Caki2 (cell line): ENCODE measurements at regions not wholly inside any gene's neighbourhood (a gene's known extent, or its start where the extent isn't known, plus 50 kb on each side); places are given as distances from the start of the nearest gene placed in this dataset.
"Not testable (repeated sequence)": the region's sequence is repeated elsewhere in the genome, so short reads cannot be mapped to it uniquely, and the experiment has no call there.

Experiments
- DNase-seq: peaks from one replicate; pipeline ENCODE4 v3.0.0-alpha.2; 2015; ENCODE audit warnings: low read depth
- in situ Hi-C: cut with HindIII; loops from 2 replicates; pipeline ENCODE4 v1.10.0; 2016; ENCODE audit warnings: low sequenced_read_pairs, low pct_unique_long_range_greater_than_20kb, mixed read lengths

GRCh38 chr16:79897453-79898146, 297.1 kb upstream of the MAF start:
- in situ Hi-C loops, result no loop called here
- peak; percentile 94 for DNase-seq

DNA sequence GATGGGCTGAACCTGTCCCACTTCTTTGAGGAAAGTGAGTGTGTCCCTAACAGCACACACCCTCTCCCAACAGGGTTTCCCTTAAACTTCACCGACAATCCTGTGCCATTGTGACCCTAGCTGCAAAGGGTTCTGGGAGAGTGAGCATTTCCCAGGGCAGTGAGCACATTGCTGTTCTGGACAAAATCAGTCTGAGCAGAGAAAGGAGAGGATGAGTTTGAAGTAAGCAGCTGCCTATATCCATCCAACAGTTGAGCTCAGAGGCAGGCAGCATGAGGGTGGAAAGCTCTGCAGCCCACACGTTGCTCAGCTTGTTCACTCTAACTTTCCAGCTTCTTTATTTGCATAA, 296.5 kb upstream of the MAF start:
- DNase-seq, result no peak
- in situ Hi-C loops, result no loop called here

GRCh38 chr16:79895917-79896203, 295.3 kb upstream of the MAF start:
- no peak for DNase-seq
- in situ Hi-C loops, result no loop called here

- DNase-seq, result no peak
- in situ Hi-C loops, result no loop called here
Observed at GRCh38 chr16:79895053-79895916, 294.7 kb upstream of the MAF start.

DNA sequence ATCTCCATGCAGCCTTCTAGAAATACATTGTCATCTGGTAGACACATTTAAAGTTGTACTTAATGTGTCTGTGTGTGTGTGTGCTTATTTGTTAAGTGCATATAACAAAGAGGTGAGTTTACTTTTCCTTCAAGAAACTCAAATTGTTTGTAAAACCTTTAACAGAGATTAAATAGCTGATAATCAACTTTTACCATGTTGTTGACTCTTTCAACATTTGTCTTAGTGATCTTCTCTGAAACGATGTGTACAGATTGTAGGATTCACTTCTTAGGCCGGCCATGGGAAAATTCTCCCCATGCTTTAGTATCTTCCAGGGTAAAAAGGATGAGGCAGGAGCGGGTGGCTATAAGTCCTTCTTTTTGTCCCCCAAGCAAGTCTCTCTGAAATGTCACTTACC, 292.9 kb upstream of the MAF start:
- DNase-seq, result no peak
- in situ Hi-C loops, result no loop called here

DNA sequence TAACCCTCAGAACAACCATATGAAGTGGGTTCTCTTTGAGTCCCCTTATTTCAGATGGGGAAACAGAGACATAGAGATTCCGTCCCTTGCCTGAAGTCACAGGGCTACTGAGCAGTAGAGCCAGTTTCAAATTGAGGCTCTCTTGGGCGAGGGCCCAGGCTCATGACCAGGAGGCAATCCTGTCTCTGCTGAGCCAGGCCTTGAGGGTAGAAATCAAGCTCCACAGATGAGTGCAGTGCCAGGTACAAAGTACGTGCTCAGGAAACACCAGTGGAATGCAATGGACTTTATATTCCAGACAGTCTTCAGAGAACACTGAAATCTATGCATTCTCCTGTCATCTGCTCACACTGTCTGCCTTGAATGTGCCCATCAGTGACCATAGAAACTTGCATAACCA, 291.7 kb upstream of the MAF start:
- in situ Hi-C loops, result no loop called here

DNA sequence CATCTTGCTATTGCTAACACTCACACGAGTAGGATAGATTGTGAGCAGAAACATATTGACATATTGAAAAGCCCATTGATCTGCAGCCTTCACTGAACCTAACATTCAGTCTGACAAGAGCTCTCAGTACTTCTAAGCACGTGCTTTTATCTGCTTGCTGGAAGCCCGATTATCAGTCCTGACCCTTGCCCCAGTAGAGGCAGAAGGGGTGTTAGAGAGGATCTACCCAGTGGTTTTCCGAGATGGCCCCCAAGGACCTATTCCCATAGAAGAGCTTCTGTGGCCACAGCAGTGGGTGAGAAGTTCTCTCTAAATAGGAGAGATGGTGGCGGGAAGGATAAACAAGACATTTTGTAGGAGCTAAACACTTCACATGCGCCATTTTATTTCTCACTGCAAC, 290.9 kb upstream of the MAF start:
- no peak for DNase-seq
- in situ Hi-C loops, result no loop called here

More for the DNA sequence above, 291.7 kb upstream of the MAF start:
- DNase-seq, result no peak

GRCh38 chr16:79887541-79888540, 287.3 kb upstream of the MAF start:
- in situ Hi-C loops, result no loop called here
- no peak for DNase-seq

DNA sequence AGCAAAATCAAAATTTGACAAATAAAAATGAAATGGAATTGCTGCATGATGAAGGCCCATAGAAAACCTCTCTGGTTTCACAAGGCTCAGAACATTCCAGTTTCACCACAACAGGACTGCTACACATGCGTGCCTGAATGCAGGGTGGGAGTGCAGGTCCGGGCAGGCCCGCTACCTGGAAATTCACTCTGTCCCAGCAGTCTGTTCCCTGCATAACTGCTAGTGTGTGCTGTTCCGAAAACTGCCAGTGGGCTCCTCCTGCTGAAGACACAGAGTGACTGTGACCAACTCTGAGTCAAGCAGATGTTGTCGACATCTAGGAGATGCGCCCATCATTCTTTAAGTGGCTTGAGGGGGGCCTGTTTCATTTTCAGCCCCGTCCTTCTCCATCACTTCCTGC, 284.8 kb upstream of the MAF start:
- in situ Hi-C loops, result no loop called here

GRCh38 chr16:79883494-79883893, 283.0 kb upstream of the MAF start:
- no peak for DNase-seq
- in situ Hi-C loops, result no loop called here

More for the DNA sequence above, 284.8 kb upstream of the MAF start:
- DNase-seq, result no peak

GRCh38 chr16:79882340-79883005, 281.9 kb upstream of the MAF start:
- DNase-seq, result no peak
- in situ Hi-C loops, result no loop called here

DNA sequence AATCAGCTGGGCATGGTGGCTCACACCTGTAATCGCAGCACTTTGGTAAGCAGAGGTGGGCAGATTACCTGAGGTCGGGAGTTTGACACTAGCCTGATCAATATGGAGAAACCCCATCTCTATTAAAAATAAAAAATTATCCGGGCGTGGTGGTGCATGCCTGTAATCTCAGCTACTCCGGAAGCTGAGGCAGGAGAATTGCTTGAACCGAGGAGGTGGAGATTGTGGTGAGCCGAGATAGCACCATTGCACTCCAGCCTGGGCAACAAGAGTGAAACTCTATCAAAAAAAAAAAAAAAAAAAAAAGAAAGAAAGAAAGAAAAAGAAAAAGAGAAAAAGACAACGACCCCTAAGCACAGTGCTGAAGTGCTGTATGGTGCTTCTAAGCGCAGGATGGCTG, 280.6 kb upstream of the MAF start:
- in situ Hi-C loops, DNase-seq: not testable (repeated sequence)

GRCh38 chr16:79876332-79876730, 275.8 kb upstream of the MAF start:
- in situ Hi-C loops, result no loop called here
- DNase-seq, result no peak

DNA sequence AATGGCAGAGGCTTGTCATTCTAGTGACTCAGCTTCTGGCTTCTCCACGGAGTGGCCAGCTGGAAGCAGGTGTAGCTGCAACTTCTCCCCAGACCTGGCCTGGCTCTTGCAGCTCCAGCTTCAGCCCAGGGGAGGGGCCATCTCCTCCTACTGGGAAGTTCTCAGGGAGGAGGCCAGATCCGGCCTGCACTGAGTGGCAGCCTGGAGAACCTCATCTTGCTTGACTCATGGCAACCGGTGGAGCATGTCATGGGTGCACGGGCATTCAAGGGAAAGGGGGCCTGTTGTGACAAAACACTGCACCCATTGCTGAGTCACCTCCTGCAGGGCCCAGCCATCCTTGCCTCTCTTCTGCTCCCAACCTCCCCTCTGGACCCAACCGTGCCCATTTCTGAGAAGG, 273.9 kb upstream of the MAF start:
- in situ Hi-C loops, result no loop called here
- peak; percentile 82 for DNase-seq

GRCh38 chr16:79873825-79874224, 273.3 kb upstream of the MAF start:
- in situ Hi-C loops, result no loop called here
- no peak for DNase-seq

DNA sequence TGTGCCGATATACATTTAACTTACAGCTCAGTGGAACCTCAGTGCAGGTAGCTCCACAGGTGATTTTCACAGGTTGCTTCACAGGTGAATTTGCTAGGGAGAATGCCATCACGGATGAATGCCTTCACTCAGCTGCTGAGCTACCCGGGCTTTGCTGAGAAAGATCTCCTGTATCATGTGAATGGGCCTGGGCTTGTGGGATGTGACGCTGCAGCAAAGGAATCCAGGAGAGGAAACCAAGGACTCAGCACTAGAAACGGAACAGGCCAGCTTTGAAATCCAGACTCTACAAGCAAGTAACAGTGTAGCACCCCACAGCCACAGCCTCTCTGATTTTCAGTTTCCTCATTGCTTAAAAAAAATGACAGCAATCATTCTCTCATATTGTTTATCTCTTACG, 271.4 kb upstream of the MAF start:
- in situ Hi-C loops, result no loop called here
- no peak for DNase-seq

- no peak for DNase-seq
- in situ Hi-C loops, result no loop called here
Observed at GRCh38 chr16:79870016-79870886, 269.7 kb upstream of the MAF start.
